GM23248 (cell line): ENCODE measurements at regions not wholly inside any gene's neighbourhood (a gene's known extent, or its start where the extent isn't known, plus 50 kb on each side); places are given as distances from the start of the nearest gene placed in this dataset.

Experiments
- EZH2 ChIP-seq: fragments of 200-600 bp; sonication (generic); IDR thresholded peaks from 2 replicates; pipeline ENCODE4 v1.6.1; 2018; ENCODE audit warnings: antibody characterized with exemption, mild to moderate bottlenecking; ENCODE audit not compliant: insufficient read depth, poor library complexity, severe bottlenecking
- EZH2phosphoT487 ChIP-seq: fragments of 200-600 bp; sonication (generic); IDR thresholded peaks from 2 replicates; pipeline ENCODE4 v1.6.1; 2018; ENCODE audit warnings: antibody characterized with exemption, moderate library complexity, mild to moderate bottlenecking, low read depth; ENCODE audit not compliant: insufficient read depth

DNA sequence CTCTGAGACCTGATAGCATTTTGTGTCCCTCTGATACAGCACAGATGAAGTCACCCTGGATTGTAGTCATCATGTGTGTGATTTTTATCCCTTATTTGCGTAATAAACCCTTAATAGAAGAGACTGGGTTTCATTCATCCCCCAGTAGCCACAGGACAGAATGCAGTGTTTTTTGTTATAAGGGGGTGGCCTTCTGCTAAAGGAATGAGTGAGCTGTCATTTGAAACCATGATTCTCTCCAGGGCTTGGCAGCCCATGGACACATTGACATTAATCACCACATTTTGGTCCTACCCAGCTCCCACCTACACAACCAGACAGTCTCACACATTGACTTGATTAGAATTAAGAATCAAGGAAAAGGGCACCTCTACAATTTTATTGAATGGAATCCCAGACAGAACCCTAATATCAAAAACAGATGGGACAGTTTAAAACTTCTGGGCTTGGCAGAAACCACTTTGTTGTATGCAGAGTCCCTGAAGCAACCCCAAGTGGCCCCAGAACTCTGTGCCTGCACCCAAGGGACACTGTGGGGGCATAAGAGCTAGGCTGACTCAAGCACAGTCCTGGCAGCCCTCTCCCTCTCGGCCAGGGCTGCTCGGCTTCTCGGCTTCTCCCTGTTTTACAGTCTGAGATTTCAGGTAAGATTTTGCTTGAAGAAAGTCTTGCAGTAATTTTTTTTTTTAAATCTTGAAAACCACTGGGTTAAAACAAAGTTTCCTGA lies 254.0 kb upstream of the SLC14A2 start:
- TF ChIP-seq EZH2 = no peak
- no peak for TF ChIP-seq EZH2phosphoT487
